ENCODE measurements at regions not wholly inside any gene's neighbourhood (a gene's known extent, or its start where the extent isn't known, plus 50 kb on each side); places are given as distances from the start of the nearest gene placed in this dataset.

- TF ChIP-seq CTCF (IDR thresholded peaks at IDR 0.05), result no peak
These were observed 52.7 kb upstream of the NCK2 start for GRCh38 chr2:105691947-105692390.

- TF ChIP-seq CTCF (IDR thresholded peaks at IDR 0.05), result no peak
These were observed 54.1 kb upstream of the NCK2 start for GRCh38 chr2:105690566-105690965.

GRCh38 chr2:105689484-105689883 lies 55.2 kb upstream of the NCK2 start:
- TF ChIP-seq CTCF (IDR thresholded peaks at IDR 0.05), result no peak

GRCh38 chr2:105688946-105689345 lies 55.8 kb upstream of the NCK2 start:
- no peak for TF ChIP-seq CTCF (IDR thresholded peaks at IDR 0.05)

GRCh38 chr2:105686588-105686987 lies 58.1 kb upstream of the NCK2 start:
- no peak for TF ChIP-seq CTCF (IDR thresholded peaks at IDR 0.05)

- no peak for TF ChIP-seq CTCF (IDR thresholded peaks at IDR 0.05)
These were observed 61.7 kb upstream of the NCK2 start for GRCh38 chr2:105683011-105683492.

GRCh38 chr2:105682401-105682800 lies 62.3 kb upstream of the NCK2 start:
- TF ChIP-seq CTCF (IDR thresholded peaks at IDR 0.05), result no peak

- TF ChIP-seq CTCF (IDR thresholded peaks at IDR 0.05), result no peak
These were observed 62.8 kb upstream of the NCK2 start for GRCh38 chr2:105681927-105682326.

All from LNCAP (cell line).